HG03196 (cell line): ENCODE measurements at regions not wholly inside any gene's neighbourhood (a gene's known extent, or its start where the extent isn't known, plus 50 kb on each side); places are given as distances from the start of the nearest gene placed in this dataset.

Experiments used
- ATAC-seq: cut with Tn5 transposase; IDR thresholded peaks from one replicate; pipeline ENCODE4 v1.9.1; 2021; ENCODE audit not compliant: unreplicated experiment

- ATAC-seq = no peak
Measured at GRCh38 chr18:22542406-22542835, 124.7 kb upstream of the CTAGE1 start.

GRCh38 chr18:22543769-22544168 lies 126.1 kb upstream of the CTAGE1 start:
- ATAC-seq = no peak

DNA sequence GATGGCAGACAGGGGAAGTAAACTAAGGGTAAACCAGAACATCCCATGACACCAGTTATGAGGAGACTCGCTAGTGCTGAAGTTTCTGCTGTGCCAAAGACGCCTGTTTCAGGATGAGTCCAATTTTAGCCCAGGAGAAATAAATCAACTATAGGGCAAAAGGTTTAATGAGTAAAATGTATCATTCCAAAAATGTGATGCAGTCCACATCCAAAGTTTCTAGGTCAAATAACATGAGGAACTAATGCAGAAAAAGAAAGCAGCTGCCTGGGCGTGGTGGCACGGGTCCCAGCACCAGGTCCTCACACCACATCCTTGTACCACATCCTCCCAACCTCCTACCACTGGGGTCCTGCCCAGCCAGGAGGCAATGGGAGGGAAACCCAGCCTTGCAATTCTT lies 126.9 kb upstream of the CTAGE1 start:
- no peak for ATAC-seq

- ATAC-seq = no peak
Measured at GRCh38 chr18:22545066-22545760, 127.5 kb upstream of the CTAGE1 start.

DNA sequence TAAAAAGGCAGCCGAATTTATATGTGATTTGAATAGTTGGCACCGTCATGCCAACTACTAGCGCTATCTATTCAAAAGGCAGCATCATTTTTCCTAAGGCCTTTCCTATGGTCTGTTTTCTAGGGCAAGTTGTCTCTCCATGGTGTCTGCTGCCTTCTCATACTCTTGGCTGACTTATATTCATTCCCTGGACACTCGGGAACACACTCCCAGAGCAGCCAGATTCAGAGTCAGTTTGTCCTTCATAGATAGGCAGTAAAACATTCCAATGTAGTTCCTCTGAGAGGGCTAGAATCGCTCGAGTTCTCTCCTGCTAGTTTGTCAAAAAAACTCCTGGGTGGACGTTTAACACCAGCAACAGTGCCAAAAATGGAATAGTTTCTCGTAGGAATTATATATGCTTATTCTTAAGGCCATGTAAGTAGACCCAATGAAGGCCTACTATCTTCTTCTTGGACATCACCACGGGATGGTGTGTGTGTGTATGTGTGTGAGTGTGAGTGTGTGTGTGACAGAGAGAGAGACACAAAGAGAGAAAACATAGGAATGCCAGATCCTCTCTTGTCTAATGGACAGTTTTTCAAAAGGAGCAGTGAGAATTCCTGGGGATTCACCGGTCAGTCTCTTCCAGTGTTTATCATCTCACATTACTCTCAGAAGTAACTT lies 129.3 kb upstream of the CTAGE1 start:
- ATAC-seq = no peak

DNA sequence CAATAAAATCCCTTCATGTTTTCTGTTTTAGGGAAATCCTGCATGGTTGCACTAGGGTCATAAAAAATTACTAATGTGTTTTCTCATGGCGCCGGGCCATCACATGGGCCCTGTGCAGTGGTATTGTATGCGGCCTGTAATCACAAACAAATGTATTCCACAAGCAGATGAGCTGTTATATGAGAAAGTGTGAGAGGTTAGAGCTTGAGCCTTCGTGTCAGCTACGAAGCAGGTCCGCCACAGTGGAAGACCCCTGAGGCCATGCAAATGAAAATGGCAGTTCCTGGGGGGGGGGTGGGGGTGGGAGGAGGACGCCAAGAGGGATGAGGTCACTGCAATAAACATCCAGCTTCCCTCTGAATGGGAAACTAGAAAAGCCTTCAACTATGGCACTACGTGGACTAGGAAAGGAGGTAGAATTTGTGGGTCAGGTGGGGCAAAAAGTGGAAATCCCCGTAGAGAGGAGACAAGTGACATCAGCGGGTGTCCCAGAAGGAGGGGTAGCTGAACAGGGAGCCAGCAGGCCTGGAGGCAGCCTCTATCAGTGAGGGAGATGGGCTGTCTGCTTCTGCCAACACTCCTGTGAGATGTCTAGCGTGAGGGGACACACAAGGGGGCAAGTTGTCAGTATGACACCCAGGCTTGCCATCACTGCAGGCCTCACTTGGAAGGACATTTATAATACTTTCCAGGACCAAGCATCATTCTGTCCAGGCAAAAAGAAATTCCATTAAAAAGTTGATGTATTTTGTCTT lies 130.3 kb upstream of the CTAGE1 start:
- ATAC-seq = no peak

DNA sequence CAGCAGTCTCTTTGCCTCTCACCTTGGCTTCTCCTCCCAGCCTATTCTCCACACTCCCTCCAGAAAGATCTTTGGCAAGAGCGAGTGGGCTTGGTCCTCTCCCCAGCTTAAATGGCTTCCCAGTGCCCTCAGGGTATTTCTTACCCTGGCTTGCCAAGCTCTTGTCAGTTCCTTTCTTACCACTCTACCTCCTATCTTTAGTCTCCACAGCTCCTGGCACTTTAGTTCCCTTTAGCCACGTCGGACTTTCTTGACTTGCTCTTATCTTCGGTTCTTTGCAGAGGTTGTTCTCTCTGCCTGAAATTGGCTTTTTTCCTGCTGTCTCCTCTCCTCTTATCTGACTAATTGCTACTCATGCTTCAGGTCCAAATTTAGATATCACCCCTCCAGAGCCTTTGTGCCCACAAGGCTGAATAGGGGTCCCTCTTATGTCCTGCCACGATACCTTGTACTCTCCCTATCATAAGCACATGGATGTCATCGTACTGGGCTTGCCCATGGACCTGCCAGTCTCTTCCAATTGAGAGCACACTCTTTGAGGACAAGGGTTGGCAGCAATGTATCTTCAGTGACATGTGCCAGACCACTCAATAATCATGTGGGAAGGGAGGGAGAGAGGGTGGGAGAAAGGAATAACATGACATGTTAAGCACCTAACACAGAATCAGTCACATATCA lies 131.7 kb upstream of the CTAGE1 start:
- ATAC-seq = no peak

DNA sequence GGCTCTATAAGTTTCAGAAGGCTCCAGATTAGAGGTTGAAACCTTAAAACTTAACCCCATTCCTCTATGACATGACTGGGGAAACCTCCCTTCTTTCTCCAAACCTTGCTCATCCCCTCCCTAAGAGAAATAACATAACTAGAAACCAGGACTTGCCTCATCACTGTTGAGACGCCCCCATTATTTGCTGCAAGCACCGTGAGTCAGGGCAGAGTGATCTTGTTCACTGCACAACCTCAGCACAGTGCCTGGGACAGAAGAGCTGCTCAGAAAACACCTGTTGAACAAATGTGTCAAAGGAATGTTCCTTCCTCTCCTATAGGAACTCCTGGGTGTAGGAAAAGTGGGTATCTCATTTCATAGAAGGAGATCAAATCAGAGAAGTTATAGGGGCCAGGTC lies 132.7 kb upstream of the CTAGE1 start:
- no peak for ATAC-seq

DNA sequence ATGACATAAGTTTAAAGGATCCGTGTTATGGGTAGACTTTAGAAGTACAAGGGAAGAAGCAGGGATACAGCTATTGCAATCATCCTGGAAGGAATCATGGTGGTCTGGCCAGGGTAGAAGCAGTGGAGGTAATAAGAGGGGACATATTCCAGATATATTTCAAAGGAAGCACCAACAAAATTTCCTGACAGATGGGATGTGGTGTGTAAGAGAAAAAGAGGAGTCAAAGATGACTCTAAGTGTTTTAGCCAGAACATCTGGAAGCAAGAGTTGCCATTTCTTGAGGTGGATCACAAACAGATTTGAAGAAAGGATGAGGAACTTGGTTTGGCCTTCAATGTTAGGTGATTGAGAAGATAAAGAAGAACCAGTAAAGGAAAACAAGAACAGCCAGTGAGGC lies 133.1 kb upstream of the CTAGE1 start:
- no peak for ATAC-seq

GRCh38 chr18:22551536-22552151 lies 133.9 kb upstream of the CTAGE1 start:
- ATAC-seq = no peak

- ATAC-seq = no peak
Measured at GRCh38 chr18:22552254-22552653, 134.5 kb upstream of the CTAGE1 start.

GRCh38 chr18:22552899-22553460 lies 135.3 kb upstream of the CTAGE1 start:
- no peak for ATAC-seq

GRCh38 chr18:22556222-22557167 lies 138.8 kb upstream of the CTAGE1 start:
- ATAC-seq = no peak

DNA sequence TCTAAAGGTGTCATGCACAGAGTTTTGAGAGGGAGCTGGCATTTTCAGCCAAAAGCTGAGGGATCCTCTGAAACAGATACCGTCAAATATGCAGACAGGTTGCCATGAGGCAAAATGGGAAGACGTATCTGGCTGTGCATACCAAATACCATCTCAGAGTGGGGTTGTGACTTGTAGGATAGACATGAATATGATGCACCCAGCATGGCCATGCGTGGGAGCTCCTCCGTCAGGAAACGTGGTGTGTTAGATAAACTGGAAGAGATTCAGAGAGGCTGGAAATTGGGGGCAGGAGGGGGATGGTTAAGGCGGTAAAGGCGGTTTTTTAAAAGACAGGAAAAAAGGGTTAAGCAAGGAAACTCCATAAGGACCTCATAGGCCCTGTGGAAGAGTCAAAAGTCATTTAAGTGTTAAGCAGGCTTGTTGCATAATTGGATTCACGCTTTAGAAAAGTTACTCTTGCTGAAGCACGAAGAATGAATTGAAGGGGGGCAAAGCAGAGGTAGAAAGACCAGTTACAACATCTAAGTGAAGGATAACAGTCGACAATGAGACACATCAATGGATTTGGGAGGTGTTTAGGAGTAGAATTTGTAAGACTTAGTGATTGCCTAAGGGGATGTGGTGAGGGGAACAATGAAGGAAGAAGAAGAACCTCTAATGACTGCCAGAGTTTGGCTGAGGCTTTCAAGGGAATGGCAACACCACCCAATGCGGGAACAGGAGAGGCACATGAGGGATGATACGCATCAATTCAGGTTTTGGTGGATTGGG lies 139.6 kb upstream of the CTAGE1 start:
- no peak for ATAC-seq

GRCh38 chr18:22558945-22559385 lies 141.2 kb upstream of the CTAGE1 start:
- ATAC-seq = no peak

- ATAC-seq = no peak
Measured at GRCh38 chr18:22559414-22560274, 141.9 kb upstream of the CTAGE1 start.

DNA sequence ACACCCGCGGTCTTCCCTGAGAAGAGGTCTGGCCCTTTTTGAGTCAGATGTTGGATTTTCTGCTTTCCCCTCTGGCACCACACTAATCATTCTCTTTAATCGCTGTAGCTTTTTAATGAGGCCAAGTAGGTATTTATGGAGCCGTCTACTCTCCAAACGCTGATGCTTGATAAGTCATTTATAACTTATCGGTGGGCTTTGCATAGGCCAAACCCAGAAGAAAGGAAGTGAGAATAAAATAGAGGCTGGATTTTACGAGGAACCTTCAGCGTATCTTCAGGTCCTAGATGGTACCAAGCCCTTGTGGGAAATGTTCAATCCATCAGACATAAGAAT lies 142.5 kb upstream of the CTAGE1 start:
- no peak for ATAC-seq

GRCh38 chr18:22560797-22561196 lies 143.1 kb upstream of the CTAGE1 start:
- ATAC-seq = no peak
